ENCODE measurements at regions not wholly inside any gene's neighbourhood (a gene's known extent, or its start where the extent isn't known, plus 50 kb on each side); places are given as distances from the start of the nearest gene placed in this dataset.

DNA sequence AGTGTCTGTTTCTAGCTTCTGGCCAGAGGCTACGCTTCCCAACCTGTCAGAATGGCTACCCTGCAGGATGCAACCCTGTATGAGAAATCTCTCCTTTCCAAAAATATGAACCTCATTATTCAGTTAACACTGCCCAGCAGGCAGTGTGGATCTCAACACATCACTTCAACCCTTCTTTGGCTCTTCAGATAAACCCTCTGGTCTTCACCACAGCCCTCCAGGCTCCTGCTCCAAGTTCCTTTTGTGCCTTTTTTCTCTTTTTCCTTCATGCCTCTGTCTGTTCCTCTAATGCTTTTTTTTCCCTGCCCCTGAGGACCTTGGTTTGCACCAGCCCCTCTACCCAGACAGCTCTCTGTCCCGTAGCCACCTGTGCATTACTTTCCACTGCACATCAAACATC, 207.4 kb downstream of the MYLK4 start:
- ChIA-PET CTCF (interaction anchor here (1.0 kb wide), 1 partner anchor 20 kb away, joined by 3 read pairs; no protein-coding TSS in a partner anchor), POLR2A (interaction anchor here (1.0 kb wide), 1 partner anchor 20 kb away, joined by 3 read pairs; no protein-coding TSS in a partner anchor)

DNA sequence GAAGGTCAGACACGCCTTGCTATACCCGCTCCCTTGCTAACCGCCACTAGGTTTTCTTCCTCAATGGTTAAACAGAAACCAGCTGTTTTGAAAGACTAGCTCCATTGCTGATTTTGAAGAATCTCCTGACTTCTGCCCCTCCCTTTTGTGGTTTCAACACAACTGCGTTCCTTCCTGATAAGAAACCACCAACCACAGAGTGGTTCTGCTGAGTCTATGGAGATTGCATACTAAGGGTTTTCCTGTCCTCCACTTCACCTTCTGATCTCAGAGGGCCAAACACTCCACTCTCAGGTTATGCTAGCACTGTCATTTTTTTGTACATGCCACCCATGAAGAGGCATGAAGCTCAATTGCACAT, 207.9 kb downstream of the MYLK4 start:
- ChIA-PET CTCF (interaction anchor here (1.0 kb wide), 1 partner anchor 21 kb away, joined by 3 read pairs; no protein-coding TSS in a partner anchor), POLR2A (interaction anchor here (1.0 kb wide), 1 partner anchor 21 kb away, joined by 3 read pairs; no protein-coding TSS in a partner anchor)

DNA sequence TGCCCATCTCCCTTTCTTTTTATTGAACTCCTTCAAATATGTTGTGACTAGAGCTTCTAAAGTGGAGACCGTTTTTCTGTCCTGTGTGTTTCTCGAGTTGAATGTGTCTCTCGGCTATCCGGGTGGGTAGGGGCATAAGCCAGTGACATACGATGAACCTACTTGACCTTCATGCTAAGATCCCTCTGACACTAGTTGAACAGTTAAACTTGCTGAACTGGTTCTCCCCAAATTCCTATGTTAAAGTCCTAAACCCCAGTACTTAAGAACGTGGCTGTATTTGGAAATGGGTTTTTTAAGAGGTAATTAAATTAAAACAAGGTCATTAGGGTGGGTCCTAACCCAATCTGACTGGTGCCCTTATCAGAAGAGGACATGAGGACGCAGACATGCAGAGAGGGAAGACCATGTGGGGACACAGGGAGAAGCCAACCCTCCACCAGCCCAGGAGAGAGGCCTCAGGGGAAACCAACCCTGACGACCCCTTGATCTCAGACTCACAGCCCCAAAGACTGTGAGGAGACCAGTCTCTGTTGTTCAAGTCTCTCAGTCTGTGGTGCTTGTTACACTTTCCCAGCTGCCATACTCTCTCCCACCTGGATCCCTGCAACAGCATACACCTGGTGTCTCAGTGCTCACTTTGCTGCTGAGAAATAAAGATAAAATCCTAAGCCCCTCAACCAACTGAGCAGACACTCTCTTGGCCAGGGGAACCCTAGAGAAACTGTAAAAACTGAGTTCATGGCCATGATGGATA, 208.4 kb downstream of the MYLK4 start:
- POLR2A ChIA-PET, result interaction anchor here (1.0 kb wide), 1 partner anchor 21 kb away, joined by 3 read pairs; no protein-coding TSS in a partner anchor

DNA sequence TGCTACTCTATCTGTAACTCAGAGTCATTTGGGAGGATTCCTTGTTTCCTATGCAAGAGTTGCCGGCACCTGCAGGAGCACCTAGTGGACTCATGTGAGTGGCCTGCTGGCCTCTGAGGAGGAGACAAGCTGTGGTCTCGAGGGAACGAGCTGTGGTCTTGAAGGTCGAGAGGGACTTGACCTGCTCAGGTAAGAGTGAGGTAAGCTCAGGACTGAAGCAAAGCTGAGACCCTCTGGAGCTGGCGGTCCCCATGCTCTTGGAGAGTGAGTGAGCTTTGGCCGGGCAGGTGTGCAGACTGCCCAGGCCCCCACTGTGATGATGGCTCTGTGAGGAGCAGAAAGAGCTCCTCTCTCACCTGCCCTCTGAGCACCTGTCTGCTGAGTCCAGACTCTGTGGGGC, 214.3 kb downstream of the MYLK4 start:
- POLR2A ChIA-PET, result no interaction called here
- CTCF ChIA-PET, result no interaction called here

More for the DNA sequence above, 208.4 kb downstream of the MYLK4 start:
- CTCF ChIA-PET, result interaction anchor here (1.0 kb wide), 1 partner anchor 21 kb away, joined by 3 read pairs; no protein-coding TSS in a partner anchor

DNA sequence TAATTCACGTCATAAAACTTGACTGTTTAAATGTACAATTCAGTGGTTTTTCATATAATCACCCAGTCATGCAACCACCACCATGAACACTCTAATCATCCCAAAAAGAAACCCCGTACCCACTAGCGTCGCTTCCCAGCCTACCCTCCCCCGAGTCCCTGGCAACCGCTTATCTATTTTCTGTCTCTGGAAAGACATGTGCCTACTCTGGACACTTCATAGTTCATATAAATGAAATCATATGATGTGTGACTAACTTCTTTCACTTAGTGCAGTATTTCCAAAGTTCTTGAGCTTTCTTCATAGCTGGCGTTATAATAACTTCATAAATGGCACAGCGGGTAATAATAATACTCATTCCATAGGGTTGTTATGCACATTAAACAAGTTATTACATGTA, 215.2 kb downstream of the MYLK4 start:
- ChIA-PET CTCF (no interaction called here), POLR2A (no interaction called here)

DNA sequence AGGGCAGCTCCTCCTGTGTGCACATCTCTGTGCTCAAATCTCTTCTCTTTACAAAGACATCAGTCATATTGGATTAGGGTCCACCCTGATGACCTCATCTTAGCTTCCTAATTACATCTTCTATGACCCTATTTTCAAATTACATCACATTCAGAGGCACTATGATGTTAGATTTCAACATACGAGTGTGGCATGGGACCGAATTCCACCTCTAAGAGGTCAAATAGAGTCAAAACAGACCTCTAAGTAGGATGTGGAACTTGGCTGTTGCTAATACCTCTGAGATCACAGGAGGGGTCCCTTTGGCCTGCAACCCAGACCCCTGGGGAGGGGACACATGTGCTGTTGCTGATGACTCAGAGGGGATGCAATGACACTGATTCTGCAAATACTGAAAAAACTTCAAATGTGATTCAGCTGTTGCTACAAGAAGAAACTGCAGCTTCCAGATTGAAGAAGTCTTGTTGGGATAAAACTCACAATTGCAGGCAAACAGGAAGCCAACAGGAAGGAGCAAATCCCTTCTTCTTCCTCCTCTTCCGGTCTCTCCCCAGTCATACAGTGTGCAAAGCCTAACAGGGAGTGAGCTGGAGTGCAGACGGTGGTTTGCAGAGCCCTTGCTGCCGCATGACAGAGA, 216.2 kb downstream of the MYLK4 start:
- POLR2A ChIA-PET, result no interaction called here
- CTCF ChIA-PET, result no interaction called here

DNA sequence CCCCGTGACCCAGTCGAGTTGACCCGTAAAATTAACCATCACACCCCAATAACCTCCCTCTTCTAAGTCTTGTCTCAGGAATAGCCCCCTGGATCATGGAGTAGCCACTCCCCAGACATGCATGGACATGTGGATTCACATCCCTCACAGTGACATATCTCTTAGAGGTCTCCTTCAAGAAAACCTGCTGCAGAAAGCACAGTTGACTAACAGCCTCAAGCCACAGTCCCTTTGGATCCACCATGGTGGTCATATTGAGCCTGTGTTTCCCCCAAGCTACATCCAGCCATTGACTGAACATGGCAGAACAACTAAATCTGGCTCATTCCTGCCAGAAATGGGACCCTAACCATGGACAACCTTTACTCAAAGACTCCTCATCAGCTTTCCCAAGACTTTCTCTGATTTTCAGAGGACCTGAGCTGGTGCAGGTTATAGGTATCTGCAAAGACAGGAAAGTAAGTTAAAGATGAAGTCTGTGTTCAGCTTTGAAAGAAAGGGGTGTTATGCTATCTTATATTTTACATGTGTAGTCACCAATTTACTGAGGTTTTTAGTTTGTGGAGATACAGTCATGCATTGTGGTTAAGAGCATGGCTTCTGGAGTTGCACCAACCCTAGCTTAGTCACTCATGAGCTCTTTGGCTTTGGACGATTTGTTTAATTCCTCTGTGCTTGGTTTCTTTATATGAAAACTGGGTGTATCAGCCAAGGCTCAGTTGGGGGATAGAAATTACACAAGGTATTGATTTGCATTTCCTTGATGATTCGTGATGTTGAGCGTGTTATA, 219.1 kb downstream of the MYLK4 start:
- POLR2A ChIA-PET, result no interaction called here
- CTCF ChIA-PET, result no interaction called here

DNA sequence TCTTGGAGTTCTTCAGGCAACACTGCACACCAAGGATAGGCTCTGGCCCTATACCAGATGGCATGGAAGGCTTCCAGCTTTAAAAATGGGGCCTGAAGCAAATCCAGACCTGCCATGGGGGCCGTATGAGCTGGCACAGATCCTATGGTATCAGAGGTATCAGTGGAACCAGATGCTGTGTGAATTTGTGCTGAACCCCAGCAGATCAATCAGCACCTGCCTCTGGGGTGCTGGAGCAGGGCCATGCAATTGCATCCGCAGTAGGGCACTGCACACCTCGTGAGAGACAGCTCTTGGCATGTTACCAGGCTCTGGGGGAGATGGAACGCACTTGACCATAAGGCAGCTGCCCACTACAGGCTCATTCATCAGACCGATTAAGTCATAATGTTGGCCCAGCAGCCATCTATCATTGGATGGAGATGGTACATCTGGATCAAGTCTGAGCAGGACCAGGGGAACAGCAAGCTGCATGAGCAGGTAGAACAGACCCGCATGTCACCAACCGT, 221.5 kb downstream of the MYLK4 start:
- CTCF ChIA-PET, result no interaction called here

DNA sequence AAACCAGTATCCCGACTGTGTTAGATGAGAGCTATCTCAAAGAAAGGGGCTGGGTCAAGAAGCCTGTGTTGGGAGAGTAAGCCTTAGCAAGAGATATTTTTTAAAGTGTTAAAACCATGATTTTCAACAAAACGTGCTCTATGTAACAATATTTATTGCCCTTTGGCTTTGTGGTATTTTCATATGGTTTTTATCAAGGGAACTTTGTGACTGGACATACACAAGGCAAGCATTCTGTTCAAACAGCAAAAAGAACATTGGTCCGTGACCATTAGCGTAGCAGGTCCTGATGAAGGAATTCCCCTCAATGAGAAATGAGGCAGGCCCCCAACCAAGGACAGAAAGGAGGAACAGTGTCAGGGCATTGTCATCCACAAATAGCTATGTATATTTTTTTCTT, 222.6 kb downstream of the MYLK4 start:
- POLR2A ChIA-PET, result no interaction called here

More for the DNA sequence above, 221.5 kb downstream of the MYLK4 start:
- POLR2A ChIA-PET, result no interaction called here

DNA sequence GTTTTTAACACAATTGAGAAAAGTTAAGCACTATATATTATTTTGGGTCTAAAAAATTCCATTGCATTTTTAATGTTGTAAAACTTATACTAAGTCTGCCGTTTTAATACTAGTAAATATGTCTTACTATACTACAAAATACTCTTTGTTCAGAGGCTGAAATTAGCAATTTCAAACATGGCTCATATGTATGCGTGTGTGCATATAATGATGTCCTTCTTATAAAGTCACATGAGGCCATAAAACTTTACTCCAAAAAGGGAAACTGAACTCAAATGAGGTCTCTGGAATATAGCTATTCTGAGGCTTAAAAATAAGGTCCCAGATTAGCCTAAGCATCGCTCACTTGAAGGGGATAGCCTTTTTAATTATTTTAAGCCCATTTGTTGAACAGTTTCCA, 224.0 kb downstream of the MYLK4 start:
- ChIA-PET CTCF (interaction anchor here (1.1 kb wide), 1 partner anchor 12 kb away, joined by 3 read pairs; no protein-coding TSS in a partner anchor), POLR2A (no interaction called here)

More for the DNA sequence above, 222.6 kb downstream of the MYLK4 start:
- CTCF ChIA-PET, result no interaction called here

DNA sequence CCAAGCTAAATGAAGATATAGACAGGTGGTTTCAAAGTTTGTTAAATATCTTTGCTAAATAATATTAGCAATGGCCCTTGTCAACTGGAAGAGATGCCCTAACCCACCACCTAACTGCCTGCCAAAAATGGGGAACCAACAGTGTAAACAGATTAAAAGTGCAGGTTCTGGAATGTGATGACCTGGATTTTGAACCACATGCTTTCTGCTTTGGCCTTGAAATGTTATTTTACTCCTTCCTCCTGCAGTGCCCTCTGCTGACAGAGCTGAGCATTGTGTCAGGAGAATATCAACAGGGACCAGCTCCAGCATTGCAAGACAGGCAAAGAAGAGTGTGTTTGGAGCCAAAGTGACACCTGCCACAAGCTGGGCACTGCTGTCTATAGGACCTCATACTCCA, 226.6 kb downstream of the MYLK4 start:
- ChIA-PET CTCF (no interaction called here), POLR2A (no interaction called here)

DNA sequence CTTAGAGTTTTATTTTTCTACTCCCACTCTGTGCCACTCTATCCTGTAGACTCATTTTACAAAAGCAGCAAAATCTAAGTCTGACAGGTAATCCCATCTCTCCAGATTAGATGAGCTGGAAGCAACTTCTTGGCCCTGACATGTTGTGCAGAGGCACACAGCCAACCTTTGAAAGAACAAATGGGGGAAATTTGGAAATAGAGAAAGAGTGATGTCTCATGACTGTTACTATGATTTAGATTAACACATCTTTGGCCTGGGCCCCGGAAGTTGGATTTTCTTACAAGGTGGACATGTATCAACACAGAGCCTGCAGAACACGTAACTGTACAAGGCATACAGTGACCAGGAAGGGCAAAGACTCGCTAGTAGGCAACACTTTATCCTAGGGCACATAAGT, 227.7 kb downstream of the MYLK4 start:
- ChIA-PET POLR2A (no interaction called here), CTCF (no interaction called here)

DNA sequence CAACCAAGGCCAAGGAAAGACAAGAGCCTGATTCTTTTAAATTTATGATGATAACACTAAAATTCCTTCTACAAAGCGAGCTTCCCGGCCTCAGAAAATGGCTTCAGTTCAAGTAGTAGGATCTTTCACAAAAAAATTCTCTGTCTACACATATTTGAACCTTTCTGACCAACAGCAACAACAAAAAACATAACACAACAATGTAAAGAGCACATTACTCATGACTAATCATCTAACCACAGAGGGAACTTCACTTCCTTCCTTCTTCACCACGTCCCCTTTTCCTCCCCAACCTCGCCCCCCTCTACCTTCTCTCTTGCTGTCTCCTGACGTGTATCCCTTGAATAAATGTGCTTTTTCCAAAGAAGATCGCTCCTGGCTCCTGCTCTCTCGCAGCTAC, 228.2 kb downstream of the MYLK4 start:
- CTCF ChIA-PET, result no interaction called here
- POLR2A ChIA-PET, result interaction anchor here (0.6 kb wide), 1 partner anchor 23 kb away, joined by 6 read pairs; no protein-coding TSS in a partner anchor

DNA sequence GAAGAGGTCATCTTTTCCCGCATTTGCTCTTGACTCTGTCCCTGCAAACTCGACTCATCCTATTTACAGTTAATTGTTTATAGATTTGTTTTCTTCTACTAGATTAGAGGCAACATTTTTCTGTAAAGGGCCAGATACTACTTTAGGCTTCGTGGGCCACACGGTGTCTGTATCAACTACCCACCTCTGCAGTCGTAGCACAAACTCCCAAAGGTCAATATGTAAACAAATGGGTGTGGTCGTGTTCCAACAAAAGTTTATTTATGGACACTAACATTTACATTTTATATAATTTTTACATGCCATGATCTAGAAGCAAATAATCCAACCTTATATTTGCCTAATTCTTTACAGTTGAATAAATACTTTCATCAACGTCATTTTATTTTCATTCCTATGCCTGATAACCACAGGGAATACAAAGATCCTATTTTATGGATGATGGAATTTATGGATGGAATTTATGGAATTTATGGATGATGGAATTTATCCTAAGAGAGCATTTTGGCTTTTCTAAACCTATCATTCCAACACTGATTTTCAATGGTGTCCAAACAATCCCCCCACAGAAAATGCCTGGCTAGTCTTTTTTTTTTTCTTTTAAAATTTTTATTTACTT, 232.8 kb downstream of the MYLK4 start:
- ChIA-PET CTCF (no interaction called here), POLR2A (no interaction called here)

DNA sequence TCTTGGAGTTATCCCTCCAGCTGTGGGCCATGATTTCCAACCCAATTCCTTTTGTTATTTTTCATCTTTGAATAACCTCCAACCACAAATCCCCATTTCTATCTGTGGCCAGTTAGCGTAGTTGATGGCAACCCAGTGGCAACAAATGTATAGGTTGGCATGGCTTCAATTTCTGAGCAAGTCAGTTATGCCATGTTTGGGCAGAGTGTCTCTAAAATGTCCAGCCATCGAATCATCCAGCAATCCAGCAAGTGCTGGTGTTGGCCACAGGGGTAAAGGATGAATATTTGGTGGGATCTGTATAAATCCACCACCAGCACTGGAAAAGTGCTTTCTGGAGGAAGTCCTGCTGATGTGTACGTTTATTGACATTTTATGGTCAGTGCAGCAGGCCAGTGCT, 233.3 kb downstream of the MYLK4 start:
- POLR2A ChIA-PET, result no interaction called here
- CTCF ChIA-PET, result no interaction called here

DNA sequence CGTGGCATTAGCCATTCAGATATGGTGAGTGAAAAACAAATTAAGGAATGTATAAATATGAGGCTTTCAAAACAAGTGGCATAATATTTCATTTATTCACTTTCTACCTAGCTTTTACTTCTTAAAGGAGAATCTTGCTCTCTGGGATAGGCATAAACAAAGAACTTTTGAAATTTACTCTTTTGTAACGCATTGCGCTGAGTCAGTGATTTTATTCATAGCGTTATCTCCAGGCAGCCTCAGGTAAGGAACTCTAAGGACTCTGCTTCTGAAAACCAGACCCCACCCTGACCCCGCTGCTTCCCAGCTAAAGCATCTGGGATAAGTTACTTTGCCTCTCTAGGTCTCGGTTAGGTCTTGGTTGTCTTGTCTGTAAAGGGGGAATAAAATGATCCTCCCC, 234.7 kb downstream of the MYLK4 start:
- POLR2A ChIA-PET, result no interaction called here
- CTCF ChIA-PET, result no interaction called here

DNA sequence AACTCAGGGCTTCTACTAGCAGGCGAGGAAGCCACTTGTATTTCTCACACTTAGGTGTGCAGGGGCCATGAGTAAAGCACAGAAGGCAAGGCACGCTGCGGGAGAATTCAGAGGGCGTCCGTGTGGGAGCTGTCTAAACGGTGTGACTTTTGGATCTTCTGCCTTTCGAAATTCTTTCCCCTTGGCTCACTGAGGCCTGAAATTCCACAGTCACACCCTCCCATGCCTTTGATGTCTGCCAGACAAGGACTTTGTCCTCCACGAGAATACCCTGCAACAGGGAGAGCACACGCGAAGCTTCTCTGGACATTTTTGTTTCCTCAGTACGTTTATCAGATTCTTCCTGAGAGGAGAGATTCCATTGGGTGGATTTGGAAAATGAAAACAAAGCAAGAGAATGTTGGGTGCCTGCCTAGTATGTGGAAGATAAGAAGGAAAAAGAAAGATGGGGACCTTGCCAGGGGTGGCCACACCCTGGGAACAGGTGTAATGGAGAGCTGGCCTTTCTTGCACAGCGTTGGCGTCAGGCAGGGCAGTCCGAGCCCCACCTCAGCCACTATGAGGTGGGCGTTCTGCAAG, 235.7 kb downstream of the MYLK4 start:
- ChIA-PET CTCF (interaction anchor here (0.7 kb wide), 1 partner anchor 12 kb away, joined by 3 read pairs; no protein-coding TSS in a partner anchor), POLR2A (no interaction called here)

DNA sequence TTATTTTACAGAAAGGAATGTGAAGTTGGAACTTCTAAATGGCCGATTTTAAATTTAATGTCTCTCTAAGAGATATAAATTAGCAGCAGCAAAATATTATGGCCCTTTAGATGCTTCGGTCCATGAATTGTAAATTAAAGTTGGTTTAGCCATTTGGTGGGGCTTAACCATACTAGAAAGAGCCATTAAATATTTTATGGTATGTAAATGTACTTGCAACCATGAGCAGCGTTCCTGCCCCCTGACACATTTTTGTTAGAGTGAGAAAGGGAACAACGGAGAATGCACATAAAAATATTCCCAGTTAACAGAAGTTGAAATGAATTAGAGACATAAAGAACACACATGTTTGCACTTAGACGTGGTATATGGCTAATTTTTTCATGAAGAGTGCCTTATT, 237.9 kb downstream of the MYLK4 start:
- CTCF ChIA-PET, result no interaction called here
- POLR2A ChIA-PET, result no interaction called here

DNA sequence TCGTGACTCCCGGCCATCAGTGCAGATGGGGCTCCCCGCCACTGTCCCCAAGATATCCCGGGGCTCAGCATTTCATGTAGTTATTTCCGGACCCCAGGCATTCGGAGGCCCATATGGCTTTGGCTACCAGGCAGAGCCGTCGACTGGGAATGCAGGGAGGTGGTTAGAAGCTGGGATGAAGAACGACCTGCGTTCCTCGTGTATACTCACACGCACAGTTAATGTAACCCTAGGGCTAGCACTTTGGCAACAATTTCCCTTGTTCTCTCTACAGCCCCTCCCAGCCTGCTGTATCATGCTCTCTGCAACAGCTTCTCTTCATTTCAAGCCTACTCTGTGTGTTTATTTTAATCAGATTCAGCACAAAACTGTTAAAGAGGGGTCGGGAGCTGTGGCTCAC, 240.4 kb downstream of the MYLK4 start:
- ChIA-PET CTCF (no interaction called here), POLR2A (no interaction called here)

DNA sequence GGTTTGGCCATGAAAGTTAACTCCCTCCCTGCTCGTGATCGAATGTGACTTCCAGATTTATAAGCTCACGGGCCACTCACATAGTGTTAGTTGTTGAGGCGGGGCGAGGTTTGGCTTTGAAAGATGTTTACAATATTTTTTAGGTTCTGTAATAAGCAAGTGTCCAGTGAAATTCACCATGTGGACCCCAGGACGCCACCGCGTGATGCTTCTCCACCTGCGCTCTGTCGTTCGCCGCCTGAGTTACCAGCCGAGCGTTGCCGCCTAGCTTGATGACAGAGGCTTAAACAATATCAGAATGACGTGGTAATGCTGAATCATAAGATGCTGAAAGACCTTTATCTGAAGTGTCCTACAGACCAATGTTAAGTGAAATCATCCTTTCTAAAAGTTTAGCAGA, 241.0 kb downstream of the MYLK4 start:
- CTCF ChIA-PET, result no interaction called here
- POLR2A ChIA-PET, result no interaction called here

All from activated CD8-positive, alpha-beta memory T cell treated with anti-CD3 and anti-CD28 coated beads for 36 hours (primary cell).